Lower leg skin (tissue), 3 donors: ENCODE measurements at regions not wholly inside any gene's neighbourhood (a gene's known extent, or its start where the extent isn't known, plus 50 kb on each side); places are given as distances from the start of the nearest gene placed in this dataset.

Experiments used
- POLR2A ChIP-seq, 2 donors: fragments of 450-650 bp; IDR thresholded peaks; one replicate each; pipeline ENCODE4 v1.6.1; 2016 to 2017; ENCODE audit warnings: antibody characterized with exemption in 2 of 2, mild to moderate bottlenecking in 1 of 2, moderate library complexity in 1 of 2
- TF ChIP-seq, protein P1 (sequence below), 3 donors: fragments of 450-650 bp; IDR thresholded peaks; one replicate each; pipeline ENCODE4 v1.5.1; 2016; ENCODE audit warnings: antibody characterized with exemption in 3 of 3, mild to moderate bottlenecking in 3 of 3, moderate library complexity in 2 of 3

DNA sequence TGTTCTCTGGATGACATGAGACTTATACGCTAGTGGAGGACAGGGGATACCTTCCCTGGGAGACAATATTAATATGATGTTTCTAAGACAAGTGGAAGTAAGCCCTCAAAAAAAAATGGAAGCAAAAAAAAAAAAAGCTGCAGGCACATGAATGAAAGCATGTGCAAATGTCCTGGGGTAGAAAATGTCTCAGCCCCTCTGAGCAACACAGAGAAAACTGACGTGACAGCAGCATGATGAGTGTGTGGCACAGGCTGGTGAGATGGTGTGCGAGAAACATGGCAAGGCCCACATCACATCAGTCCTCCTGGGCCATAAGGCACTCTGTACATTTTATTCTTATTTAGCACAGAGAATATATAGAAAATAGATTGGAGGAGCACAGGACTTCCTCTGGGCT is 254.7 kb upstream of the PFKP start:
- TF ChIP-seq, protein P1, sequence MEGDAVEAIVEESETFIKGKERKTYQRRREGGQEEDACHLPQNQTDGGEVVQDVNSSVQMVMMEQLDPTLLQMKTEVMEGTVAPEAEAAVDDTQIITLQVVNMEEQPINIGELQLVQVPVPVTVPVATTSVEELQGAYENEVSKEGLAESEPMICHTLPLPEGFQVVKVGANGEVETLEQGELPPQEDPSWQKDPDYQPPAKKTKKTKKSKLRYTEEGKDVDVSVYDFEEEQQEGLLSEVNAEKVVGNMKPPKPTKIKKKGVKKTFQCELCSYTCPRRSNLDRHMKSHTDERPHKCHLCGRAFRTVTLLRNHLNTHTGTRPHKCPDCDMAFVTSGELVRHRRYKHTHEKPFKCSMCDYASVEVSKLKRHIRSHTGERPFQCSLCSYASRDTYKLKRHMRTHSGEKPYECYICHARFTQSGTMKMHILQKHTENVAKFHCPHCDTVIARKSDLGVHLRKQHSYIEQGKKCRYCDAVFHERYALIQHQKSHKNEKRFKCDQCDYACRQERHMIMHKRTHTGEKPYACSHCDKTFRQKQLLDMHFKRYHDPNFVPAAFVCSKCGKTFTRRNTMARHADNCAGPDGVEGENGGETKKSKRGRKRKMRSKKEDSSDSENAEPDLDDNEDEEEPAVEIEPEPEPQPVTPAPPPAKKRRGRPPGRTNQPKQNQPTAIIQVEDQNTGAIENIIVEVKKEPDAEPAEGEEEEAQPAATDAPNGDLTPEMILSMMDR (IDR thresholded peaks at IDR 0.05), result no peak
- TF ChIP-seq POLR2A (IDR thresholded peaks at IDR 0.05), result no peak
